IMR-90 (cell line): ENCODE measurements at regions not wholly inside any gene's neighbourhood (a gene's known extent, or its start where the extent isn't known, plus 50 kb on each side); places are given as distances from the start of the nearest gene placed in this dataset.

Source experiments
- ATAC-seq: fragments of 200-7000 bp; cut with Tn5 transposase; 2 replicates; pipeline ENCODE4 v1.9.1; 2020; ENCODE audit warnings: low read depth, mild to moderate bottlenecking, moderate library complexity
- BruUV-seq: library from RNA; stranded (reverse); fragments of 400-500 nt; replicated peaks from 2 replicates; lab custom pipeline; 2021; lab: Mats Ljungman, UMichigan
- CTCF ChIA-PET: fragments of 300-600 bp; formaldehyde crosslinking; extraction: SDS; loops from one replicate; lab custom pipeline; 2021; ENCODE audit warnings: antibody characterized with exemption; lab: Yijun Ruan, JAX
- POLR2A ChIA-PET: fragments of 300-600 bp; sonication (Branson Sonifier 250); formaldehyde crosslinking; loops from one replicate; lab custom pipeline; 2022; ENCODE audit warnings: antibody characterized with exemption; ENCODE audit not compliant: unreplicated experiment; lab: Charles Lee
- DNase-seq: peaks from one replicate; pipeline ENCODE4 v3.0.0; 2013
- H2AFZ ChIP-seq: replicated peaks from 2 replicates; pipeline ENCODE3; 2013; ENCODE audit warnings: low read length, mild to moderate bottlenecking; ENCODE audit not compliant: poor library complexity
- H2AK5ac ChIP-seq: 2 replicates; pipeline ENCODE4 v1.6.1; 2013; ENCODE audit warnings: low read depth, low read length, inconsistent platforms
- H2AK9ac ChIP-seq: replicated peaks from 2 replicates; pipeline ENCODE3; 2013; ENCODE audit warnings: mild to moderate bottlenecking, low read depth, low read length, moderate library complexity; ENCODE audit not compliant: poor library complexity
- H2BK120ac ChIP-seq: 2 replicates; pipeline ENCODE4 v1.6.1; 2013; ENCODE audit warnings: low read depth, low read length, inconsistent platforms
- H2BK15ac ChIP-seq: 3 replicates; pipeline ENCODE4 v1.6.1; 2013; ENCODE audit warnings: low read depth, low read length, inconsistent platforms
- H2BK20ac ChIP-seq: 2 replicates; pipeline ENCODE4 v1.6.1; 2013; ENCODE audit warnings: low read depth, mild to moderate bottlenecking, inconsistent platforms, low read length, moderate library complexity
- H2BK5ac ChIP-seq: 2 replicates; pipeline ENCODE4 v1.6.1; 2013; ENCODE audit warnings: mild to moderate bottlenecking, low read depth, low read length, inconsistent platforms; ENCODE audit not compliant: poor library complexity, severe bottlenecking
- H3K14ac ChIP-seq: replicated peaks from 2 replicates; pipeline ENCODE4 v1.6.1; 2013; ENCODE audit warnings: low read depth, low read length, inconsistent platforms
- H3K18ac ChIP-seq: 2 replicates; pipeline ENCODE4 v1.6.1; 2013; ENCODE audit warnings: low read depth, low read length, control low read depth
- H3K23ac ChIP-seq: 2 replicates; pipeline ENCODE4 v1.6.1; 2013; ENCODE audit warnings: low read depth, low read length, inconsistent platforms
- H3K27ac ChIP-seq: 2 replicates; pipeline ENCODE4 v1.5.1; 2013; ENCODE audit warnings: mild to moderate bottlenecking, control low read depth, low read length; ENCODE audit not compliant: insufficient read depth
- H3K27me3 ChIP-seq: 2 replicates; pipeline ENCODE4 v1.6.1; 2013; ENCODE audit warnings: low read length; ENCODE audit not compliant: control insufficient read depth, insufficient read depth
- H3K36me3 ChIP-seq: 2 replicates; pipeline ENCODE4 v1.6.1; 2013; ENCODE audit warnings: low read length, mixed read lengths; ENCODE audit not compliant: control insufficient read depth, insufficient read depth
- H3K4ac ChIP-seq: 2 replicates; pipeline ENCODE4 v1.6.1; 2013; ENCODE audit warnings: low read depth, low read length, inconsistent platforms
- H3K4me1 ChIP-seq: 2 replicates; pipeline ENCODE4 v1.6.1; 2013; ENCODE audit warnings: low read length, mixed read lengths; ENCODE audit not compliant: control insufficient read depth, insufficient read depth
- H3K4me2 ChIP-seq: 2 replicates; pipeline ENCODE4 v1.6.1; 2013; ENCODE audit warnings: low read depth, mild to moderate bottlenecking, control low read depth, low read length, moderate library complexity
- H3K4me3 ChIP-seq: 2 replicates; pipeline ENCODE4 v1.5.1; 2013; ENCODE audit warnings: low read depth, mild to moderate bottlenecking, control low read depth, low read length, moderate library complexity; ENCODE audit not compliant: insufficient read depth
- H3K56ac ChIP-seq: 2 replicates; pipeline ENCODE4 v1.6.1; 2013; ENCODE audit warnings: low read length, inconsistent platforms; ENCODE audit not compliant: insufficient read depth; ENCODE audit errors: extremely low read depth
- H3K79me1 ChIP-seq, 2 experiments: 2 replicates each; pipeline ENCODE4 v1.6.1; 2013; ENCODE audit warnings: low read length in 2 of 2, inconsistent platforms in 1 of 2, low read depth in 1 of 2
- H3K9ac ChIP-seq: 2 replicates; pipeline ENCODE4 v1.6.1; 2013; ENCODE audit warnings: low read depth, low read length, control low read depth
- H3K9me1 ChIP-seq: 2 replicates; pipeline ENCODE4 v1.6.1; 2013; ENCODE audit warnings: low read length, inconsistent platforms; ENCODE audit not compliant: insufficient read depth
- H3K9me3 ChIP-seq: 2 replicates; pipeline ENCODE4 v1.6.1; 2013; ENCODE audit warnings: low read length; ENCODE audit not compliant: control insufficient read depth, insufficient read depth
- H4K20me1 ChIP-seq: 2 replicates; pipeline ENCODE4 v1.6.1; 2013; ENCODE audit warnings: low read length, inconsistent platforms; ENCODE audit not compliant: insufficient read depth
- H4K5ac ChIP-seq: 2 replicates; pipeline ENCODE4 v1.6.1; 2013; ENCODE audit warnings: mild to moderate bottlenecking, low read depth, low read length, control low read depth
- H4K8ac ChIP-seq, 2 experiments: 2 replicates each; pipeline ENCODE4 v1.6.1; 2013; ENCODE audit warnings: low read depth in 2 of 2, low read length in 2 of 2, control low read depth in 1 of 2, inconsistent platforms in 1 of 2
- H4K91ac ChIP-seq: 2 replicates; pipeline ENCODE4 v1.6.1; 2013; ENCODE audit warnings: low read depth, low read length, inconsistent platforms; ENCODE audit not compliant: insufficient read depth
- MAZ ChIP-seq: IDR thresholded peaks from 2 replicates; pipeline ENCODE4 v1.6.1; 2012; ENCODE audit warnings: low read depth, mild to moderate bottlenecking, low read length, improper control_type of control experiment, moderate library complexity, borderline replicate concordance
- POLR2A ChIP-seq: IDR thresholded peaks from 2 replicates; pipeline ENCODE4 v1.6.1; 2012; ENCODE audit warnings: mild to moderate bottlenecking, low read depth, low read length
- WGBS, 2 experiments: methylation state at CpG; one replicate each; pipeline versions ENCODE4 v1.1.5 to v1.1.7; 2013; ENCODE audit warnings: missing lambda C conversion rate in 2 of 2; ENCODE audit not compliant: insufficient read length in 1 of 2; ENCODE audit errors: extremely low coverage in 2 of 2; 5-methylcytosine and 5-hydroxymethylcytosine counted together
- dilution Hi-C: fragments of 300-500 bp; cut with HindIII; formaldehyde crosslinking; loops from one replicate; pipeline ENCODE4 v1.14.3; 2018; ENCODE audit warnings: low sequenced_read_pairs; ENCODE audit not compliant: unreplicated experiment
- in situ Hi-C: fragments of 300-500 bp; cut with MboI; formaldehyde crosslinking; loops from 3 replicates; pipeline ENCODE4 v1.14.3; 2019; ENCODE audit warnings: low sequenced_read_pairs, inconsistent platforms, mixed read lengths
- intact Hi-C: fragments of 100-400 bp; cut with micrococcal nuclease; formaldehyde crosslinking; loops from 2 replicates; pipeline ENCODE4 v1.10.0; 2022

DNA sequence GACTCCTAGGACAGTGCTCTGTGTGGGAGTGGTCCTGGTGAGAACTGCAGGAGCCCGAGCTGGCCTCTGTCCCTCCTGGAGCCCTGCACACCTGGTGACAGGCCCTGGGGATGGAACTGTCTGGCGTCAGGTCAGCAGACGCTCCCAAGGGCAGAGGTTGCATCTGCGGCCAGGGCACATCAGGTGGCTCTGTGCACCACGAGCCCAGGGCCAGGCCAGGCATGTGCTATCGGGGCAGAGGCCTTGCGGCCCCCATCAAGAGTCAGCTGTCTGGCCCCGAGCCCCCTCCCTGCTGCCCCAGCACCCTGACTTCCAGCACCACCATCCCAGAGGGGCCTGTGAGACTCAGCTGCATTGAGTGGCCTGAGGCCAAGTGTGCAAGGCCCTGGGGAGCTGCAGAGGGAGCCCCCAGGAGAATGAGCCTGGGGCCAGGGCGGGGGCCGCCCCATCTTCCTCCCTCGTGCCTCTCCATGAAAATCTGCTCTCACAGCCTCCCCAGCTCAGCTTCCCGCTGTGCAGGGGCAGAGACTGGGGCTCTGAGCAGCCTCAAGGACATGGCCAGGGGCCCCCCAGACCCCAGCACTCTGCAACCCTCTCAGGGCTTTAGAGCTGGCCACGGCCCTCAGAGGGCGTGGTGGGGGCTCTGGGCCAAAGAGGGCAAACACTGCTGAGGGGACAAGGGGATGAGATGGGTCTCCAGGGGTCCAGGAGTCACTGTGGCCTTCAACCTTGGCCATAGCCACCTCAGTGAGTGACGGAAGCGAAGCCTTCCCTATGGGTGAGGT, 56.4 kb downstream of the RTL6 start:
- no peak overlapping the region for H3K56ac ChIP-seq
- WGBS, 2 experiments = 100% methylated on average over 6 of the region's 16 CpGs; no CpG with 5 or more reads in 1 of the 2 experiments
- no peak overlapping the region for H3K27ac ChIP-seq
- intact Hi-C loops = loop anchor here (10.0 kb wide), 1 partner anchor 113 kb away; no protein-coding TSS in a partner anchor
- no peaks in the 10 kb centered on the region for H3K27me3 ChIP-seq
- H3K23ac ChIP-seq = no peak overlapping the region
- no peak overlapping the region for H3K4me3 ChIP-seq
- BruUV-seq = no TSS peak
- no peaks in the 10 kb centered on the region for H3K9me3 ChIP-seq
- no peak overlapping the region for H2BK120ac ChIP-seq
- no peak overlapping the region for H3K9ac ChIP-seq
- H2AK5ac ChIP-seq = no peak overlapping the region
- no peak for ATAC-seq
- no peak overlapping the region for H2BK5ac ChIP-seq
- H2AK9ac ChIP-seq = no peak overlapping the region
- no peak overlapping the region for H2BK15ac ChIP-seq
- DNase-seq = no peak
- no peaks in the 10 kb centered on the region for H4K20me1 ChIP-seq
- H3K14ac ChIP-seq = no peak overlapping the region
- peaks cover 6% of the 10 kb centered on the region; the same call in 1 of the 2 replicates for H3K4me1 ChIP-seq
- H4K91ac ChIP-seq = no peak overlapping the region
- ChIA-PET CTCF (no interaction called here), POLR2A (no interaction called here)
- dilution Hi-C loops = no loop called here
- H3K18ac ChIP-seq = no peak overlapping the region
- H2AFZ ChIP-seq = no peak overlapping the region
- no peaks in the 10 kb centered on the region for H3K79me1 ChIP-seq
- in situ Hi-C loops = no loop called here
- no peaks in the 10 kb centered on the region for H3K9me1 ChIP-seq
- no peak overlapping the region for H4K8ac ChIP-seq
- H3K36me3 ChIP-seq = no peaks in the 10 kb centered on the region
- H2BK20ac ChIP-seq = no peak overlapping the region
- no peak overlapping the region for H3K4me2 ChIP-seq
- no peak overlapping the region for H3K4ac ChIP-seq
- no peak overlapping the region for H4K5ac ChIP-seq
- TF ChIP-seq MAZ (no peak), POLR2A (no peak)
